CD4-positive, alpha-beta T cell treated with Interferon alpha-2 for 1 hour (primary cell): ENCODE measurements at regions not wholly inside any gene's neighbourhood (a gene's known extent, or its start where the extent isn't known, plus 50 kb on each side); places are given as distances from the start of the nearest gene placed in this dataset.
"Not testable (repeated sequence)": the region's sequence is repeated elsewhere in the genome, so short reads cannot be mapped to it uniquely, and the experiment has no call there.

Experiments
- DNase-seq, 2 donors: peaks; one replicate each; pipeline ENCODE4 v3.0.0-alpha.2; 2020 to 2022

GRCh38 chr9:65223986-65224385 lies 61.0 kb downstream of the FOXD4L5 start:
- peak in 1 of 2 donors; percentile 15 for DNase-seq

GRCh38 chr9:65208834-65209233 lies 76.2 kb downstream of the FOXD4L5 start:
- DNase-seq = not testable (repeated sequence)

- DNase-seq = not testable (repeated sequence)
These were observed 77.7 kb downstream of the FOXD4L5 start for GRCh38 chr9:65207273-65207672.

GRCh38 chr9:65205853-65206252 lies 79.2 kb downstream of the FOXD4L5 start:
- DNase-seq = not testable (repeated sequence)

- DNase-seq = not testable (repeated sequence)
These were observed 89.2 kb downstream of the FOXD4L5 start for GRCh38 chr9:65195781-65196180.

- DNase-seq = not testable (repeated sequence)
These were observed 129.1 kb downstream of the FOXD4L5 start for GRCh38 chr9:65155937-65156336.
